ENCODE measurements at regions not wholly inside any gene's neighbourhood (a gene's known extent, or its start where the extent isn't known, plus 50 kb on each side); places are given as distances from the start of the nearest gene placed in this dataset.
"Not testable (repeated sequence)": the region's sequence is repeated elsewhere in the genome, so short reads cannot be mapped to it uniquely, and the experiment has no call there.

- no peak for DNase-seq
Observed at GRCh38 chr7:34337163-34337562, 320.9 kb upstream of the NPSR1 start.

GRCh38 chr7:34338961-34339526, 319.0 kb upstream of the NPSR1 start:
- DNase-seq = no peak

DNA sequence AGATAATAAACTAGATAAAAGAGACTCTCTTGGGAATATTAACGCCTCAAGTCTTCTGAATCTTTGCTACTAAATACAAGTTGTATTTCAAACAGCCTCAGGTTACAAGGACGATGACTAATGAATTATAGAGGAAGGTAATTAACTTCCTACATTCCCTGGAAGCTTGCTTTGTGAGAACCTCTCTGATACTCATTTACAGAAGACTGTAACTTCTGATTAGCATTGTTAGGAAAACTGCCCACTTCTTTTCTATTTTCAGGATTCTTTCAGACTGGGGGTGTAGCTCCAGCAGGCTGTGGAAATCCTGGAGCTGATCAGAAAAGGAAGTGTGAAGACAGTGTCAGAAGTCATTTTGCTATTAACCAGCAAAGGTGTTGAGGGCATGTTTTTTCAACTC, 316.7 kb upstream of the NPSR1 start:
- DNase-seq = no peak

GRCh38 chr7:34342387-34342786, 315.6 kb upstream of the NPSR1 start:
- DNase-seq = no peak

DNA sequence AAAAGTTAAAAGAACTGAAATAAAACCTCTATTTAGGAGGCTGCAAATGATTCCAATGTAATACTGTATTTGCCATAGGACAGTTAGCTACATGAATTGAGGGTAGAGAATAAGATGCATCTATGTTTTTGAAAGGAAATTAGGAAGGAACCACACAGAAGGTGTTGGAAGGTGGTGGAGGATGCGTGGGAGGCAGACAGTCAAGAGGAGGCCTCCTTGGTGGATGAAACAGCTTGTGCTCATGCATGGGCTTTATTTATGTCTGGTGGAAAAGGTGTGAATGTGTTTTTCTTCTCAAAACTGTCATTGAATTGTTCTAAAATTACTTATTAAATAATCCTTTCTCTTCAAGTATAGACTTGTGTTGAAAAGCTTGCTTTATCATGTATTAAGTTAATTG, 314.4 kb upstream of the NPSR1 start:
- DNase-seq = no peak

DNA sequence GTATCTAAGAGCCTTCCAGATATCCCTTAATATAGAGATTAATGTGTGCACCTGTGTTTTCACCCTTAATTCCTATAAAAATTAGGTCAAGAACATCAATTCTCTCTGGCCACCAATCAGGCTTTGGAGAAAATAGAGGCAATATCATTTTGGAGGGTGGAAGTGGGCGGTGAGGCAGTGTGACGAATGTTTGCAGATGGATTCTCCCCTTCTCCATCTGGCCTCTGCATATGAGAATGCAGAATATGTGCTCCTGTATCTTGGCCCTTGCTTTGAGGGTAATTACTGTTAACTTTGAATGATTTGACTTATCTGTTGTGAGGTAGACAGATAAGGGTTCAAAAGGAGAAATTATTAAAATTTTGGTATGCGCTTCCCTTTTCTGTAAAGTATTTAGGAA, 304.0 kb upstream of the NPSR1 start:
- no peak for DNase-seq

DNA sequence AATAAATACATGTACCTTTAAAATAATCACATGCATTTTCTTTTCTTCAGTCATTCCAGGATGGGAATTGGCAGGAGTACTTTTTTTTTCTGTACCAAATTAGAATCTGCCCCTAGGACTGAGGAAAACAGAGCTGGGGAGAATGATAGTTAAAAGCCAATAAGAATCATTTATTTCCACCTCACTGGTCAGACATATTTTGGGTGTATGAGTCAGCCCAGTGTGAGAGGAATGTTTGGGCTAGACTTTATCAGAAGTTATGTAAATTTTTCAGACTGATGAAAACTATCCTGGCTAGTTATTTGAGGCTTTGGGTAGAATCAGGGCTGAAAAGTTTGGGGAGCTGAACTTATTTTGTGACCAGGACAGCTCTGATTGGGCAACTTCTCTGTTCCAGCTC, 303.1 kb upstream of the NPSR1 start:
- DNase-seq = no peak

GRCh38 chr7:34357068-34357467, 300.9 kb upstream of the NPSR1 start:
- no peak for DNase-seq

GRCh38 chr7:34357946-34358345, 300.1 kb upstream of the NPSR1 start:
- DNase-seq = no peak

DNA sequence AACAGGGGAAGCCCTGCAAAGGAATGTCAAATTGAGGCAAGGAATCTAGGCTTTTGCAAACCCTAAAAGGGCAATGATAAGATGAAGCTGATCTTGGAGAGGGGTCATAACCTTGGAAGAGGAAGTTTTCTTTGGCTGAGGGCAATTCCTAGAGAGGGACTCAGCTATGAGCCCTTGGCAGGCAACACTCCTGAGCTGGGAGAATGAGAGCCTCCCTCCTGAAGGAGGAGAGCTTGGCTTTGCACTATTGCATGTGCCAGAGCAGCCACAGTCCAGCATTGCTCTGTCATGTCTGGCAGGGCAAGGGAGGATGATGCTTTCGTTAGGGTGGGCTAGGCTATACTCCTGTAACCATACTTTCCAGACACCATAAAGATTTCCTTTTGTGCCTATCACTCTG, 299.4 kb upstream of the NPSR1 start:
- not testable (repeated sequence) for DNase-seq

- no peak for DNase-seq
Observed at GRCh38 chr7:34361663-34362250, 296.3 kb upstream of the NPSR1 start.

DNA sequence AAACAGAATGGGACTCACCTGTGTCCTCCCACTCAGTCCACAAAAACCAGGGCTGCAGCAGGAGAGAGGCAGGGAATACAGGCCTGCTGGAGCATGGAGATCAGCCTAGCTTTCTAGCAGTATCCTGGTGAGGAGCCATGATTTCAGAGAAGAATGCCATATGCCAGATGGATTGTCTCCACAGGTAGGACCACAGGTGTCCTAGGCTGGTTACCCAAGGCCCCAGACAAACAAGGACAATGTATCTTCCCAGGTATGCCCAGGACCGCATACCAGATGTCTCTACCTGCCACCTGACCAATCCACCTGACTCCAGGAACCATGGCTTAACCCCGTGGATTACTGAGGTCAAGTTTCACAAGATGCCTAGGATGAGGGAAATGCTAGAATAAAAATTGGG, 295.4 kb upstream of the NPSR1 start:
- no peak for DNase-seq

- DNase-seq = no peak
Observed at GRCh38 chr7:34364130-34364529, 293.9 kb upstream of the NPSR1 start.

GRCh38 chr7:34365011-34365410, 293.0 kb upstream of the NPSR1 start:
- DNase-seq = no peak

DNA sequence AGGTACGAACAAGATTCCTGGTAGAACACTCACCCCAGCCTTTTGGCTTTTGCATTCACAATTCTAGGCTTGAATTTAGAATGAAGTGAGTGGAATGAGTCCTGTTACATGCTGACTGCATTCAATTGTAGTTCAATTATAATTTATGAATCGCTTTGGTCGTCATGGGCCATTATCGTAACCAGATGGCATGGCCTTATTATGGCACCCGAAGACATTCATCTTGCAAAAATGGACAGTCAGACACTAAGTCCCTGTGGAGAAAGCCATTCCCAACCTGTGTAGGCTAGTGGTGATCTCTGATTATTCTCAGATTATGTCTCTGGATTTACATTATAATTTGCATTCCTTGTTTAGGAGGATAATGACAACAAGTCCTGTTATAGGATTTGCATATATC, 292.4 kb upstream of the NPSR1 start:
- DNase-seq = no peak

DNA sequence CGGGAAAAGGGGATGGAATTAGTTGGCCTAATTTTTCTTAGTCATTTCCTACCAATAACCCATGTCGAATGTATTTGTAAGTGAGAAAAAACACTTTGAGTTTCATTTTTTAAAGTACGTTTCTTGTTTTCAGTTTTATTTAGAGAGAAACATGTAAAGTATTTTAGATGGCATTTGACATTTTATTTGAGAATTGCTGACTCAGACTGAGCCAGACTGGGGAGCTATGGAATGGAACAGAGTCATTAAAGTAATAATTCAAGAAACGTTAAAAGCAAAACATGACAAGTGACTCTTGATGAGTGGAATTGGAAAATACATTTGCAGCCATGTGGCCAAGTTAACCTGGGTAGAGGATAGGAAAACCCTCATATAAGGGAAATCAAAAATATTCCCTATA, 286.1 kb upstream of the NPSR1 start:
- no peak for DNase-seq

DNA sequence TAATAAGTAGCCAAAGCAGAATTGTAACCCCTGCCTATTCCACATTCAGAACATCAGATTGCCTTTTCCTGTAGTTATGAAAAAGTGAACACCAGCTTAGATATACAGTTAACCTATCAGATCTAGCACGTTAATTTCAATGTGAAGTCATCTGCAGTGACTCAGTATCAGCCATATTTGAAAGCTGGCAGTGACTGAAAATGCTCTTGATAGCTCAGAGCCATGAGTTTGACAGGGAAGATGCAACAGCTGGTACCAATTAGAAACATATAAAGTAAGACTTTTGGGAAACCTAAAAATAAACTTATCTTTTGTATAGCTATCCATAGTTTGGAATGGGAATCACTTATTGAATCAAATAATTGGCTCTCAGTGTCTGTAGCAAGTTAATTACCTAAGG, 284.1 kb upstream of the NPSR1 start:
- no peak for DNase-seq

GRCh38 chr7:34382166-34382893, 275.7 kb upstream of the NPSR1 start:
- DNase-seq = no peak

DNA sequence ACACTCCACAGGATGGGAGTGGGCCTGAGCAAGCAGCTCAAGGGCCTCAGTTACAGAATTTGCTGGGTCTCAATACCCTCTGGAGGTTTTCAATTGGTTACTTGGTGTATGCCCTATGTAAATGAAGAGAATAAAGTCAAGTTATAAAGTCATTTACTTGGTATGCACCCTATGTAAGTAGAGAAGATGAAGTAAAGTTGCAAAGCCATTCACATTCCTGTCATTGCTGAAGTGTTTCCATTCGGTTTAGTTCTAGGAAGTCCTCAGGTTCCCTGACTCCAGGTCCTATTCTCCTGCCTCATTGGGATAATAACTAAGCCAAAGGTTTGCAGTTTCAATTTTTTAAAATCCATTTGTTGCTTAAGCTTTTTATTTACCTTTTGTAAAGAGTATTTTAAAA, 272.6 kb upstream of the NPSR1 start:
- DNase-seq = no peak

DNA sequence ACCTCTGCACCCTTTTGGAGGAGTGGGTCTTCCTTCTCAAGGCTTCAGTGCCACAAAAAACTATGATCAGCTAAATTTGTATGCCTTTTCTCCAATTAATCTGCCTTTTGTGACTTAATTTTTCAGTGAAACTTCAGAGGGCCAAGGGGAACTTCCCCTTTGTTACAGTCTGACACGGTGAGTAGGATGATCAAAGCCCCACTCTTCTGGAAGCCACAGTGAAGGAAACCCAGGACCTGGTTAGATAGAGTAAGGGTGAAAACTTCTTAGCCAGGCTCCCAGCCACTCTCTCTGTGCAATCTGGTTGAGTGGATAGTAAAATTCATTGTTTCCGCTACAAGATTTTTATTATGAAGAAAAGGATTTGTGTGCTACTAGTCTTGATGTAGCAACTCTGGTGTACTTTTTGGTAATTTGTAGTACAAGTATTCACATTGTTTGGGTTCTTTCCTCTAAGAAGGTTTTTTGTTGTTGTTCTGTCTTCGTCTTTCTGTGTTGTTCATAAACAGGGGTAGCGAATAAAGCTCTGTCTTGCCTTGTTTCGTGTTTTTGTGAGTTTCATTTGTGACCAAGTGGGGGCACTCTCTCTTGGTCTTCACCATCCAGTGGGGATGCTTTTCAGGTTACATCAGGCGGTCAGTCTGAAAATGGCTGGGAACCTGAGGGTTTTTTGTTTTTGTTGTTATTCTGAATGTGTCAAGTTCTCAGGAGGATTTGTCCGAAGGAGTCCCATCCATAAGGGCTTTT, 268.5 kb upstream of the NPSR1 start:
- DNase-seq = no peak

DNA sequence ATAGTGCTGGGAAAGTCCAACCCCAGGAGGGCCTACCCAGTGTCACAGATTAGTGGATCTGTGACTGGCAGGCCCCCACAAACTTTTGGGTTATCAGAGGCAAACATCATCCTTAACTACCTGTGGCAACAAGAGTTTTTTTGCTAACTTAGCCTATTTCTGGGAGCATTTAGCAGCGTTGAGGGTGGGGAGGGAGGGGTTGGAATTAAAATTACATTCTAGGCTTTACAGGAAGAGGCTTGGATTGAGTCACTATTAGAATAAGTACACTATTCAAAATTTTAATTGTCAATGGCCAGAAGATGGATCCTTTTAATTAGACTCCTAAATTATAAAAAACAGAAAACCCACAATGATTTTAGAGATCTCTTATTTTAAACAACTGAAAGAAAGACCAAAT, 267.9 kb upstream of the NPSR1 start:
- no peak for DNase-seq

DNA sequence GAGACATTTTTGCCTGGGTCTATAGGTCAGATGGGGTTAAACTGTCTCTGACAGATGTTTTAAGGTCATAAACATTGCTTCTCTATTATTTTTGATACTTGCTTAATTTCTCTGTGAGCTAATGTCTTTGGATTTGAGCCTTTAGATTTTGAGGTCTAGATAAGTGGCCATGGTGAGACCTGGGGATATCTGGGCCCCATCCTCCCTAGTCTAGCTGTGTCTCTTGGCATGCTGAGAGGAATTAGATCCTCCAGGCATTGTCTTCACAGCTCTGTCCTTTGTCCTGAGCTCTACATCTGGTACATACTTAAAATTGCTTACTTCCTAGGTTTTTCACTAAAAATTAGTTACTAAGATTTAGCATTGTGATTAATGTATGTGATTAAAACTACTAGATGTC, 265.0 kb upstream of the NPSR1 start:
- DNase-seq = no peak

- no peak for DNase-seq
Observed at GRCh38 chr7:34396437-34397064, 261.5 kb upstream of the NPSR1 start.

DNA sequence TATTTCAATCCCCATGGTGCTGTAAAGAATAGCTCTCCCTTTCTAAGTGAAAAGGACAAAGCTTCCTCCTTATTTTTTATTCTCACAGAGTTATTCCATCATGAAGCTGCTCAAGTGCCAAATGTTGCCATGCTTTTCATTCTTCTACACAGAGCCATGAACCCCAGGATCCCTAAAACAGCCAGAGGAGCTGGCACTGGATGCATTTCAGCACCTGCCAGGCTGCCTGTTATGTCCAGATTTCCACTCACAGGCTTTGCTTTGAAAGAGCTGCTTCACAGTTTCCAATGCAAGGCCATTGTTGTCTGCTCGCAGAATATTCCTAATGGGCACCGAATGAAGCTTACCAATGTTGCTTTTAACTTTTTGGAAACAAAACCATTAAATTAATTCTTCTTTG, 256.2 kb upstream of the NPSR1 start:
- no peak for DNase-seq

All from activated naive CD4-positive, alpha-beta T cell treated with Interleukin-2 at 50 U/mL for 16 hours (primary cell).